ENCODE measurements at regions not wholly inside any gene's neighbourhood (a gene's known extent, or its start where the extent isn't known, plus 50 kb on each side); places are given as distances from the start of the nearest gene placed in this dataset.

DNA sequence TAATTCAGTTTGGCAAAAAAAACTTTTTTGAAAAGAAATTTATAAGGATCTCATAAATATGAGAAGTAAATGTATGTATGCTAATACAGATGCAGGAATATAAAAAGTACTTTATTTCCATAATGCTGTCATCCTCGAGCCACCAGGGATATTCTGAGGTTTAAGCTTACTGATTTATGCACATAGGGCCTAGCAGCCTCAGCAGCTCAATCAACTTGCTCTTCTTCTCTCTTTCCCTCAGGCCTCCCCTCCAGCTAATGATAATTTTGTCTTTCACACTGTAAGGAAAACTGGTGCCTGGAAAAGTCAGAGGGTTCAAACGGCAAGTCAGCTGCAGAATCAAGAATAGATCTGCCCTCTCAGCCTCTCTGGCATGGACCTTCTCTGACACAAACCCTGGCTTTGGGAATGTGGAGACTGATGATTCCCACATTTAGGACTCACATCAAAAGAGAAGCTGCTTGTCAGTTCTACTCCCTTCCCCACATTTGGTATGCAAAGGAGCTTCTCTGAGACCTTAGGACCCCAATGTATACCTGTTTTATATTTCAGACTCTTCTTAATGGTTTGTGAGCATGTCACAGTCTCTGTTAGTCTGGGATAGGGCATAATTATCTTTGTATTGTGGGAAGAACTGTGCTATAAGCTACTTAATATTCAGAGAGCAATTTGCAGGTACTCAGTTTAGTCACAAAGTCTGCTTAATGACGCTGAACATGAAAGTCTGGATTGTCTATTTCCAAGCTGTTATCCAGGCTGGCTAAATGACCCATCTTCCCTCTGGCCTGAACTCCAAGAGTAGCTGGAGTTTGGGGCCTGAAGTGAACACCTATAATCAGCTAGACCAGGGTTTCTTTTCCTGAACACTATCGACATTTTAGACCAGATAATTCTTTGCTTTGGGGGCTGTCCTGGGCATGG is 52.1 kb upstream of the DIPK1A start:
- no peak for DNase-seq (ENCODE audit: low spot score)

DNA sequence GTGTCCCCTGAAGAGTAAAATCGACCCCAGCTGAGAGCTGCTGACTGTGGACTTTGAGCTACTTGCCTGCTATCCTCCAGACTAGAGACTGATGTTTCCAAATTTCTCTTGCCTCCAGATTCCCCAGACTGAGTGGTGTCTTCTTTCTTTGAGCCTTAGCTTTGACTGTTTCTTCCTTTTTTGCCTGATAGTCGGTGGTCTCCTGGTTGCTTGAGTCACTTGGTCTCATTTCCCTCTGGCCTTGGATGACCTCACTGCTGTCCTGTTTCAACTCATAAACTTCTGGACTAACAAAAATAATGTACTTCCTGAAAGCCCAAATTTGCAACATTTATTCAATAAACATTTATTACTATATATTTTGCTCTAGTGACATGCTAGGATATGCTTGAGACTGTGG is 52.9 kb upstream of the DIPK1A start:
- no peak for DNase-seq (ENCODE audit: low spot score)

DNA sequence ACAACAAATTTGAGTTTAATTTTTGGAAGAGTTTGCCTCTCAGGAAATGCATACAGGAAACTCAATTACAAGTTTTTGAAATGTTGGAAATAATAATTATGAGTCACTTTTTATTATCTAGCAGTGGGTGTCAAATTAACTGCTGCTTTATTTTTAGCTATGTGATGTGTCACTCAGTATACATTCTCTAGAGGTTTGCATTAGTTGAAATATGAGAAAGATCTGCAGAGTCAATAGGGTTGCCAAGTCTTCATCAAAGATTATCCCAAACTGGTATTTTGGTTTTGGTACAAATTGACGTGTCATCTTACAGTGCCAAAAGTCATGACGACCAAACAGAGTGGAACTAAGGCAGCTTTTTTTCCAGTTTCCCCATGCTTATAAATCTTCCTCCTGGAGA is 54.3 kb upstream of the DIPK1A start:
- no peak for DNase-seq (ENCODE audit: low spot score)

DNA sequence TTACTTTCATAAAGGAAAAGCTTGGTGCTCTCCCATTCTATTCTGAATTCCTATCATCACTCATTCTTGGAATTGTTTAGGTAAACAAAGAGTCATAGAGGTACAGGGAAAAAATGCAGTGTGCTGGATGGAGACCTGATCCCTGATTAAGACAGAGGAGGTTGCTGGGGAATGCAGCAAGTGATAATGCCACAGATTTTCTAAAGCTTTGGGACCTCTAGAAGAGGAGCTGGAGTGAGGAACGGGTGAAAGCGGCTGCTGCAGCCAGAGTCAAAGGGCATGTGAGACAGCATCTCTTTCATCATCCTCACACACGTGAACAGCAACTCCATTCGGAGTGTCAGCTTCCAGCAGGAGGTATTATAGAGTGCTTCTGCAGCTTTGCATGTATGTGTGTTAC is 54.9 kb upstream of the DIPK1A start:
- DNase-seq (ENCODE audit: low spot score), result no peak

DNA sequence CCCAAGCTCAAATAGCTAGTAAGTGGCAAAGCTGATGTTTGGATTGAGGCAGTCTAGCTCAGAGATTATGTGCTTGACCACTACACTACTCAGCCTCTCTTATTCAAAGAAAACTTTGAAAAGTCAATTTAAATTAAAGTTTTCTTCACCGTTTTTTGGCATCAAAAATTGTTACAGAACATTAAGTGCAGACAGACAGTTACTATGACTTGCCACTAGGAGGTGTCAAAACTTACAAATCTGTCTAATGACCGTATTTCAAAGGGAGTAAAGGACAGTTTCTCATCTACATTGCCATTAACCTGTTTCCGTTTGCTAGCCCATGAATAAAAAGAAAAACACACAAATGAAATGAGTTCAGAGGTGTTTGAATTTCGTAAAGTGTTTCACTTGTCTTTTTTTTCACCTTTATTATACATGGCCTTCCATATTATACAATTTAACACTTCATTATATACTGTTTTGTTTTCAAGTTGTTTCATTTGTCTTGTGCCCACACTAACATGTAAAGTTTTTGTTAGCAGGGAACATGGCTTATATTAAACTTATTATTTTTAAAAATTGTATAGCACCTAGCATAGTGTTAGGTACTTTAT is 57.4 kb upstream of the MTF2 start:
- peak; percentile 31 for DNase-seq (ENCODE audit: low spot score)

DNA sequence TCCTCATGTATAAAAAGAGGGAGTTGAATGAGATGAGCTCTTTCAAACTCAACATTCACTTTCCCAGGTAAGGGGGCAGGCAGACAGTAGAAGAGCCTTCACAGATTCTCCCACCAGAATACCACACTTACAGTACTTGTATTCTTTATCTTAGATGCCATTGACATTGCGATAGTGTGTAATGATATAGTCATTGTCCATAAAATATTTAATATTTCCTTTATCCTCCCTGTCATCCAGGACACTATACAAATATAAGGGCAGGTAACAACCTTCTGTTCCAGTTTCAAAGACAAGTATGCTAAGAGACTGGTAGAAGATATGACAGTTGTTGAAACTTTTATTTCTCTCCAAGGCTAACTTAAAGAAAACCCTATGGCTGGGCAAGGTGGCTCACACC is 56.5 kb upstream of the MTF2 start:
- DNase-seq (ENCODE audit: low spot score), result no peak

DNA sequence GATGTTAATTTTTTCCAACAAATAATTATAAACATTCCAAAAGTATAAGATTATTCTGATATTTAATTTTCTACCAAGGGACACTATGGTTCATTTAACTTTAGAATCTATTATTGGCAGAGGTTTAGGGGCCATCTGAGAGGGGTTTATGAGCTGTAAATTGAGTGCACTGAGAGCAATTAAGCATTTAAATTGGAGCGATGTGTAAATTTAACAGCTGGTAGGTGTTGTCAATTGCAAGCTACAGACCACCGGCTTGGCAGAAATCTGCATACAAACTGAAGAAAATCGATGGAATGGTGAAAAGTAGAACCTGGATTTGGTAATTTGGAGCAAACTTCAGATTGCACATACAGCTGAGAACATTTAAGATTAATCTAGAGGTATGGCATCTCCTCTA is 55.8 kb upstream of the MTF2 start:
- DNase-seq (ENCODE audit: low spot score), result no peak

DNA sequence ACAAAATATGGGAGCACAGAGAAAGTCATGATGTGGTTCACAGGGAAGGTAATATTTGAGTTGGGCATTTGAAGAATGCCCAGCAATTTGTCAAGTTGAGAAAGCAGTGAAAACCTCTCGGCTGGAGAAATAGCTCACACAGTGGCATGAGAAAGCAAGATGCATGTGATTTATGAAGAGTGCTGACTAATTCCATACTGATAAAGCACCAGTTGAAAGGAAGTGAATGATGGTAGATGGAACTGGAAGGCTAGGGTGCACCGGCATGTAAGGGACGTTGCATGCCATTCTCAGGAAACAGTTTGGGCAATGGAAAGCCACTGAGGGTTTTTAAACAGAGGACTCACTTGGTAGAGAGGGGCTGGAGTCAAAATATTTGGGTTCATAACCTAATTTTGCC is 53.5 kb upstream of the MTF2 start:
- DNase-seq (ENCODE audit: low spot score), result no peak

DNA sequence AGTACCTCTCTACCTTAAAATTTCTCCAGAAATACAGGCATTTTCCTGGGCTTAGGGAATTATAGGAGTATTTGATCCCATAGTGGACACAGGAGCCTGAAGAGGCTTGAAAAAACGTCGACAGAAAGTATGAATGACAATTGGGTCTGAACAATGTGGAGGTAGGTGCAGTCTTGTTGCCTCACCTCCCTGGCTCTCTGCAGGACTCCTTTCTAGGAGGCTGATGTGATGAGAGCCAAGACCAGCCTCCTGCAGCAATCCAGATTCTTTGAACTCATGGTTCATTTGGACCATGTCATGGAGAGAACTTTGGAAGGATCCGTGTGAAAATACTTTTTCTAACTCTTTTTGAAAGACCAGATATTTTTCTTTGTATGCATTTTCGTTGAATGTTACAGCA is 50.5 kb upstream of the MTF2 start:
- no peak for DNase-seq (ENCODE audit: low spot score)
